Activated T-helper 2 cell treated with anti-CD3 and anti-CD28 coated beads, Interferon-gamma antibody, Interleukin-2, Interleukin-4, amounts not matched to agents 10 μg/mL and 5 μg/mL and 100 μg/mL, durations not matched to agents 14 hours and 24 hours and 36 hours (primary cell): ENCODE measurements at regions not wholly inside any gene's neighbourhood (a gene's known extent, or its start where the extent isn't known, plus 50 kb on each side); places are given as distances from the start of the nearest gene placed in this dataset.

ENCODE experiments used
- DNase-seq: peaks from one replicate; pipeline ENCODE4 v3.0.0; 2021; ENCODE audit warnings: low spot score
- H3K27ac Mint-ChIP-seq: one replicate; pipeline ENCODE4 v1.8.0; 2021; ENCODE audit warnings: mixed read lengths
- H3K27me3 Mint-ChIP-seq: one replicate; pipeline ENCODE4 v1.8.0; 2021; ENCODE audit warnings: low read depth, mixed read lengths
- H3K36me3 Mint-ChIP-seq: one replicate; pipeline ENCODE4 v1.8.0; 2021; ENCODE audit warnings: low read depth, mixed read lengths
- H3K4me1 Mint-ChIP-seq: one replicate; pipeline ENCODE4 v1.8.0; 2021; ENCODE audit warnings: low read depth, mixed read lengths
- H3K4me3 Mint-ChIP-seq: one replicate; pipeline ENCODE4 v1.8.0; 2021; ENCODE audit warnings: low read depth, mild to moderate bottlenecking, moderate library complexity, mixed read lengths
- H3K9me3 Mint-ChIP-seq: one replicate; pipeline ENCODE4 v1.8.0; 2021; ENCODE audit warnings: mixed read lengths
- intact Hi-C: fragments of 100-400 bp; cut with micrococcal nuclease; formaldehyde crosslinking; loops from one replicate; pipeline ENCODE4 v1.15.1; 2023

GRCh38 chr4:188554413-188554812 is 415.2 kb downstream of the TRIML1 start:
- no peak overlapping the region for H3K4me3 Mint-ChIP-seq
- H3K27me3 Mint-ChIP-seq = no peaks in the 10 kb centered on the region
- peaks cover 21% of the 10 kb centered on the region for H3K9me3 Mint-ChIP-seq
- DNase-seq = no peak
- no peaks in the 10 kb centered on the region for H3K4me1 Mint-ChIP-seq
- H3K27ac Mint-ChIP-seq = no peak overlapping the region
- H3K36me3 Mint-ChIP-seq = no peaks in the 10 kb centered on the region
- intact Hi-C loops = no loop called here

GRCh38 chr4:188573104-188573503 is 433.9 kb downstream of the TRIML1 start:
- no peaks in the 10 kb centered on the region for H3K27me3 Mint-ChIP-seq
- DNase-seq = no peak
- H3K9me3 Mint-ChIP-seq = peaks cover 43% of the 10 kb centered on the region
- no peak overlapping the region for H3K27ac Mint-ChIP-seq
- no peak overlapping the region for H3K4me3 Mint-ChIP-seq
- intact Hi-C loops = no loop called here
- no peaks in the 10 kb centered on the region for H3K4me1 Mint-ChIP-seq
- H3K36me3 Mint-ChIP-seq = no peaks in the 10 kb centered on the region

GRCh38 chr4:188578657-188579056 is 439.4 kb downstream of the TRIML1 start:
- H3K4me1 Mint-ChIP-seq = no peaks in the 10 kb centered on the region
- H3K27ac Mint-ChIP-seq = no peak overlapping the region
- H3K27me3 Mint-ChIP-seq = no peaks in the 10 kb centered on the region
- no peaks in the 10 kb centered on the region for H3K36me3 Mint-ChIP-seq
- DNase-seq = no peak
- intact Hi-C loops = no loop called here
- H3K4me3 Mint-ChIP-seq = no peak overlapping the region
- H3K9me3 Mint-ChIP-seq = peaks cover 37% of the 10 kb centered on the region

GRCh38 chr4:188596021-188596420 is 456.8 kb downstream of the TRIML1 start:
- no peak overlapping the region for H3K4me3 Mint-ChIP-seq
- peaks cover 44% of the 10 kb centered on the region for H3K9me3 Mint-ChIP-seq
- H3K27ac Mint-ChIP-seq = no peak overlapping the region
- H3K36me3 Mint-ChIP-seq = no peaks in the 10 kb centered on the region
- H3K27me3 Mint-ChIP-seq = no peaks in the 10 kb centered on the region
- DNase-seq = no peak
- intact Hi-C loops = no loop called here
- H3K4me1 Mint-ChIP-seq = no peaks in the 10 kb centered on the region

- Mint-ChIP-seq H3K27me3 (no peaks in the 10 kb centered on the region), H3K4me3 (no peak overlapping the region), H3K4me1 (no peaks in the 10 kb centered on the region), H3K27ac (no peak overlapping the region), H3K9me3 (peaks cover 25% of the 10 kb centered on the region), H3K36me3 (no peaks in the 10 kb centered on the region)
- intact Hi-C loops = no loop called here
- no peak for DNase-seq
Observed at GRCh38 chr4:188603646-188604045, 464.4 kb downstream of the TRIML1 start.

GRCh38 chr4:188606635-188607034 is 467.4 kb downstream of the TRIML1 start:
- Mint-ChIP-seq H3K27ac (no peak overlapping the region), H3K9me3 (peaks cover 9% of the 10 kb centered on the region), H3K36me3 (no peaks in the 10 kb centered on the region), H3K27me3 (no peaks in the 10 kb centered on the region), H3K4me1 (no peaks in the 10 kb centered on the region), H3K4me3 (no peak overlapping the region)
- DNase-seq = no peak
- intact Hi-C loops = no loop called here

- H3K27me3 Mint-ChIP-seq = no peaks in the 10 kb centered on the region
- peaks cover 20% of the 10 kb centered on the region for H3K9me3 Mint-ChIP-seq
- H3K4me1 Mint-ChIP-seq = no peaks in the 10 kb centered on the region
- no peak overlapping the region for H3K4me3 Mint-ChIP-seq
- intact Hi-C loops = no loop called here
- H3K36me3 Mint-ChIP-seq = no peaks in the 10 kb centered on the region
- H3K27ac Mint-ChIP-seq = no peak overlapping the region
- no peak for DNase-seq
Observed at GRCh38 chr4:188611143-188611542, 471.9 kb downstream of the TRIML1 start.

GRCh38 chr4:188612659-188613058 is 473.4 kb downstream of the TRIML1 start:
- H3K9me3 Mint-ChIP-seq = peaks cover 30% of the 10 kb centered on the region
- no peaks in the 10 kb centered on the region for H3K4me1 Mint-ChIP-seq
- intact Hi-C loops = no loop called here
- H3K27me3 Mint-ChIP-seq = no peaks in the 10 kb centered on the region
- H3K4me3 Mint-ChIP-seq = no peak overlapping the region
- DNase-seq = no peak
- H3K27ac Mint-ChIP-seq = no peak overlapping the region
- H3K36me3 Mint-ChIP-seq = no peaks in the 10 kb centered on the region

GRCh38 chr4:188613976-188614375 is 474.7 kb downstream of the TRIML1 start:
- H3K4me3 Mint-ChIP-seq = no peak overlapping the region
- H3K36me3 Mint-ChIP-seq = no peaks in the 10 kb centered on the region
- intact Hi-C loops = no loop called here
- H3K9me3 Mint-ChIP-seq = peaks cover 36% of the 10 kb centered on the region
- no peak overlapping the region for H3K27ac Mint-ChIP-seq
- no peaks in the 10 kb centered on the region for H3K27me3 Mint-ChIP-seq
- DNase-seq = no peak
- no peaks in the 10 kb centered on the region for H3K4me1 Mint-ChIP-seq

GRCh38 chr4:188619456-188620149 is 480.4 kb downstream of the TRIML1 start:
- intact Hi-C loops = no loop called here
- Mint-ChIP-seq H3K4me1 (no peaks in the 10 kb centered on the region), H3K27me3 (no peaks in the 10 kb centered on the region), H3K36me3 (no peaks in the 10 kb centered on the region), H3K9me3 (peaks cover 27% of the 10 kb centered on the region), H3K27ac (no peak overlapping the region), H3K4me3 (no peak overlapping the region)
- DNase-seq = no peak

- H3K4me1 Mint-ChIP-seq = no peaks in the 10 kb centered on the region
- no peak overlapping the region for H3K27ac Mint-ChIP-seq
- no peak for DNase-seq
- no peaks in the 10 kb centered on the region for H3K27me3 Mint-ChIP-seq
- intact Hi-C loops = no loop called here
- H3K4me3 Mint-ChIP-seq = no peak overlapping the region
- no peaks in the 10 kb centered on the region for H3K36me3 Mint-ChIP-seq
- peaks cover 30% of the 10 kb centered on the region for H3K9me3 Mint-ChIP-seq
Observed at GRCh38 chr4:188620608-188621007, 481.4 kb downstream of the TRIML1 start.

GRCh38 chr4:188623314-188623854 is 484.1 kb downstream of the TRIML1 start:
- no peak overlapping the region for H3K27ac Mint-ChIP-seq
- no peak for DNase-seq
- intact Hi-C loops = no loop called here
- H3K27me3 Mint-ChIP-seq = no peaks in the 10 kb centered on the region
- no peaks in the 10 kb centered on the region for H3K4me1 Mint-ChIP-seq
- H3K36me3 Mint-ChIP-seq = no peaks in the 10 kb centered on the region
- H3K9me3 Mint-ChIP-seq = peaks cover 35% of the 10 kb centered on the region
- H3K4me3 Mint-ChIP-seq = no peak overlapping the region

GRCh38 chr4:188624370-188624769 is 485.1 kb downstream of the TRIML1 start:
- intact Hi-C loops = no loop called here
- Mint-ChIP-seq H3K4me1 (no peaks in the 10 kb centered on the region), H3K27ac (no peak overlapping the region), H3K9me3 (peaks cover 32% of the 10 kb centered on the region), H3K4me3 (no peak overlapping the region), H3K27me3 (no peaks in the 10 kb centered on the region), H3K36me3 (no peaks in the 10 kb centered on the region)
- no peak for DNase-seq
